Right atrium auricular region (tissue), 2 donors: ENCODE measurements at regions not wholly inside any gene's neighbourhood (a gene's known extent, or its start where the extent isn't known, plus 50 kb on each side); places are given as distances from the start of the nearest gene placed in this dataset.

Experiments used
- DNase-seq: peaks from one replicate; pipeline ENCODE4 v3.0.0-alpha.2; 2019; ENCODE audit warnings: low spot score
- H3K27ac ChIP-seq, 2 donors: fragments of 200-600 bp; sonication (generic); 1 replicate in 1 of 2; 2 replicates in 1 of 2; pipeline ENCODE4 v1.5.1; 2016 to 2019
- H3K27me3 ChIP-seq, 2 donors: fragments of 200-600 bp; sonication (generic); one replicate each; pipeline versions ENCODE4 v1.5.1 to v1.6.0; 2017 to 2019
- H3K36me3 ChIP-seq: fragments of 200-600 bp; sonication (generic); one replicate; pipeline ENCODE4 v1.5.1; 2016
- H3K4me1 ChIP-seq, 2 donors: fragments of 200-600 bp; sonication (generic); one replicate each; pipeline versions ENCODE4 v1.5.1 to v1.6.0; 2017 to 2019
- H3K4me3 ChIP-seq, 2 donors: fragments of 200-600 bp; sonication (generic); 1 replicate in 1 of 2; 2 replicates in 1 of 2; pipeline ENCODE4 v1.5.1; 2017 to 2019; ENCODE audit warnings: mild to moderate bottlenecking in 1 of 2, moderate library complexity in 1 of 2
- H3K9me3 ChIP-seq, 2 donors: fragments of 200-600 bp; sonication (generic); one replicate each; pipeline ENCODE4 v1.5.1; 2019
- CTCF ChIP-seq, 2 donors: fragments of 200-600 bp; sonication (generic); IDR thresholded peaks; one replicate each; pipeline ENCODE4 v1.5.1; 2019; ENCODE audit warnings: antibody characterized with exemption in 2 of 2

- H3K9me3 ChIP-seq: peaks cover 0 to 30% of the 10 kb centered on the region in 2 donors
- H3K27ac ChIP-seq: no peak overlapping the region
- peak; percentile 21 for DNase-seq
- no peaks in the 10 kb centered on the region for H3K4me1 ChIP-seq
- no peaks in the 10 kb centered on the region for H3K36me3 ChIP-seq
- no peak overlapping the region for H3K4me3 ChIP-seq
- TF ChIP-seq CTCF (IDR thresholded peaks at IDR 0.05): no peak
- no peaks in the 10 kb centered on the region for H3K27me3 ChIP-seq
Measured at GRCh38 chr9:134565316-134565915, 76.2 kb upstream of the COL5A1 start.

- H3K27ac ChIP-seq: no peak overlapping the region
- no peak overlapping the region for H3K4me3 ChIP-seq
- TF ChIP-seq CTCF (IDR thresholded peaks at IDR 0.05): no peak
- H3K4me1 ChIP-seq: no peaks in the 10 kb centered on the region
- DNase-seq: peak; percentile 40
- no peaks in the 10 kb centered on the region for H3K36me3 ChIP-seq
- H3K9me3 ChIP-seq: peaks cover 0 to 30% of the 10 kb centered on the region in 2 donors
- no peaks in the 10 kb centered on the region for H3K27me3 ChIP-seq
Measured at GRCh38 chr9:134566196-134566847, 75.3 kb upstream of the COL5A1 start.

- peak; percentile 47 for DNase-seq
- Histone ChIP-seq H3K27me3 (no peaks in the 10 kb centered on the region), H3K36me3 (no peaks in the 10 kb centered on the region), H3K9me3 (peaks cover 0 to 30% of the 10 kb centered on the region in 2 donors), H3K4me1 (no peaks in the 10 kb centered on the region), H3K27ac (no peak overlapping the region), H3K4me3 (no peak overlapping the region)
- no peak for TF ChIP-seq CTCF (IDR thresholded peaks at IDR 0.05)
Measured at GRCh38 chr9:134566936-134567335, 74.7 kb upstream of the COL5A1 start.

GRCh38 chr9:134568116-134568515 is 73.5 kb upstream of the COL5A1 start:
- DNase-seq: peak; percentile 50
- H3K4me1 ChIP-seq: no peaks in the 10 kb centered on the region
- peaks cover 0 to 27% of the 10 kb centered on the region in 2 donors for H3K9me3 ChIP-seq

GRCh38 chr9:134568811-134569210 is 72.8 kb upstream of the COL5A1 start:
- H3K4me1 ChIP-seq: no peaks in the 10 kb centered on the region
- no peaks in the 10 kb centered on the region for H3K27me3 ChIP-seq
- no peak for TF ChIP-seq CTCF (IDR thresholded peaks at IDR 0.05)
- no peak overlapping the region for H3K27ac ChIP-seq
- DNase-seq: no peak
- H3K9me3 ChIP-seq: peaks cover 0 to 23% of the 10 kb centered on the region in 2 donors
- no peak overlapping the region for H3K4me3 ChIP-seq
- H3K36me3 ChIP-seq: no peaks in the 10 kb centered on the region

More at GRCh38 chr9:134568116-134568515, 73.5 kb upstream of the COL5A1 start:
- no peaks in the 10 kb centered on the region for H3K27me3 ChIP-seq
- H3K4me3 ChIP-seq: no peak overlapping the region
- no peaks in the 10 kb centered on the region for H3K36me3 ChIP-seq
- no peak for TF ChIP-seq CTCF (IDR thresholded peaks at IDR 0.05)
- H3K27ac ChIP-seq: no peak overlapping the region
